Uterus (tissue), 3 donors: ENCODE measurements at regions not wholly inside any gene's neighbourhood (a gene's known extent, or its start where the extent isn't known, plus 50 kb on each side); places are given as distances from the start of the nearest gene placed in this dataset.

Experiments used
- DNase-seq, 2 donors: peaks; one replicate each; pipeline ENCODE4 v3.0.0-alpha.2; 2019 to 2020
- H3K27ac ChIP-seq, 2 donors: fragments of 200-600 bp; sonication (generic); 1 replicate in 1 of 2; 2 replicates in 1 of 2; pipeline ENCODE4 v1.5.1; 2016 to 2018
- H3K27me3 ChIP-seq, 2 donors: fragments of 200-600 bp; sonication (generic); one replicate each; pipeline ENCODE4 v1.5.1; 2018 to 2019; ENCODE audit warnings: control low read depth in 1 of 2
- H3K36me3 ChIP-seq, 2 donors: fragments of 200-600 bp; sonication (generic); one replicate each; pipeline ENCODE4 v1.5.1; 2019; ENCODE audit warnings: control low read depth in 1 of 2
- H3K4me1 ChIP-seq, 2 donors: fragments of 200-600 bp; sonication (generic); one replicate each; pipeline ENCODE4 v1.5.1; 2018 to 2019; ENCODE audit warnings: control low read depth in 1 of 2
- H3K4me3 ChIP-seq, 2 donors: fragments of 200-600 bp; sonication (generic); 1 replicate in 1 of 2; 2 replicates in 1 of 2; pipeline ENCODE4 v1.5.1; 2018 to 2019; ENCODE audit warnings: mild to moderate bottlenecking in 1 of 2
- H3K9me3 ChIP-seq, 2 donors: fragments of 200-600 bp; sonication (generic); one replicate each; pipeline ENCODE4 v1.5.1; 2019; ENCODE audit warnings: control low read depth in 1 of 2
- POLR2A ChIP-seq, 2 donors: fragments of 450-650 bp; IDR thresholded peaks; one replicate each; pipeline ENCODE4 v1.6.1; 2016; ENCODE audit warnings: antibody characterized with exemption in 2 of 2, mild to moderate bottlenecking in 1 of 2, moderate library complexity in 1 of 2
- intact Hi-C: fragments of 100-400 bp; cut with DNase I; formaldehyde crosslinking; loops from one replicate; pipeline ENCODE4 v1.15.1; 2023; ENCODE audit warnings: low total_unique reads
- TF ChIP-seq, protein P1 (sequence below), 4 experiments: fragments of 200-600 bp in 2 of 4; fragments of 450-650 bp in 2 of 4; sonication (generic) in 2 of 4; IDR thresholded peaks; one replicate each; pipeline ENCODE4 v1.5.1; 2016 to 2019; ENCODE audit warnings: antibody characterized with exemption in 4 of 4, mild to moderate bottlenecking in 2 of 4, moderate library complexity in 1 of 4
- donor health status: DM: yes; HTN: yes; CAD: no.

DNA sequence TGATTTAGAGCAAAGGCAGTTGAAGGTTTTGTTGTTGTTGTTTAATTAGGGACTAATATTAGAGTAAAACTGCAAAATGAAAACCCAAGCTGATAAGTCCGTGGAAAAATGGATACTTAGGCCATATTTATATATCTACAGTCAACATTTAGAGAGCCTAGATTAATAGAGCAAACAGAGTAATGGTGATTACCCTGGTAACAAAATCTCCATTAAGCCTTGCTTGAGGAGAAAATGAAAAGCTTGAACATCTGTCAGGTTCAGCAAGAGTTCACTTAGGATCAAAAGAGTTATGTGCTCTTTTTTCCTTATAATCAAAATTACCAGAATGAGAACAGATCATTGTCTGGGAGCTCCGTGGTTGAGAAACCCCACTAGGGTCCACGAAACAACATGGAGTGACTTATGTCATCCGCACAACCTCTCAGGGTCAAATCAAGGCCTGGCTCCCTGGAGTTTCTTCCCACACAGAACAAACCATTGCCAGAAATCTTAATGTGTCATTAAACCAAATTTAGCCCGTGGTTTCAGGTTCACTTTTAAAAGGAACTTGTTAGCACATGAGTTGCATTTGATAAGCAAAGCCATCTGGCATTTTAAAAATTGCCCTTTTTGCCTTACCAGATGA is 381.2 kb downstream of the GABRB3 start:
- DNase-seq, result no peak
- H3K9me3 ChIP-seq, result no peaks in the 10 kb centered on the region
- no peaks in the 10 kb centered on the region for H3K27me3 ChIP-seq
- H3K4me3 ChIP-seq, result no peak overlapping the region
- H3K36me3 ChIP-seq, result no peaks in the 10 kb centered on the region
- intact Hi-C loops, result no loop called here
- TF ChIP-seq, protein P1, sequence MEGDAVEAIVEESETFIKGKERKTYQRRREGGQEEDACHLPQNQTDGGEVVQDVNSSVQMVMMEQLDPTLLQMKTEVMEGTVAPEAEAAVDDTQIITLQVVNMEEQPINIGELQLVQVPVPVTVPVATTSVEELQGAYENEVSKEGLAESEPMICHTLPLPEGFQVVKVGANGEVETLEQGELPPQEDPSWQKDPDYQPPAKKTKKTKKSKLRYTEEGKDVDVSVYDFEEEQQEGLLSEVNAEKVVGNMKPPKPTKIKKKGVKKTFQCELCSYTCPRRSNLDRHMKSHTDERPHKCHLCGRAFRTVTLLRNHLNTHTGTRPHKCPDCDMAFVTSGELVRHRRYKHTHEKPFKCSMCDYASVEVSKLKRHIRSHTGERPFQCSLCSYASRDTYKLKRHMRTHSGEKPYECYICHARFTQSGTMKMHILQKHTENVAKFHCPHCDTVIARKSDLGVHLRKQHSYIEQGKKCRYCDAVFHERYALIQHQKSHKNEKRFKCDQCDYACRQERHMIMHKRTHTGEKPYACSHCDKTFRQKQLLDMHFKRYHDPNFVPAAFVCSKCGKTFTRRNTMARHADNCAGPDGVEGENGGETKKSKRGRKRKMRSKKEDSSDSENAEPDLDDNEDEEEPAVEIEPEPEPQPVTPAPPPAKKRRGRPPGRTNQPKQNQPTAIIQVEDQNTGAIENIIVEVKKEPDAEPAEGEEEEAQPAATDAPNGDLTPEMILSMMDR (IDR thresholded peaks at IDR 0.05), result no peak
- TF ChIP-seq POLR2A (IDR thresholded peaks at IDR 0.05), result no peak
- H3K27ac ChIP-seq, result no peak overlapping the region
- no peaks in the 10 kb centered on the region for H3K4me1 ChIP-seq

DNA sequence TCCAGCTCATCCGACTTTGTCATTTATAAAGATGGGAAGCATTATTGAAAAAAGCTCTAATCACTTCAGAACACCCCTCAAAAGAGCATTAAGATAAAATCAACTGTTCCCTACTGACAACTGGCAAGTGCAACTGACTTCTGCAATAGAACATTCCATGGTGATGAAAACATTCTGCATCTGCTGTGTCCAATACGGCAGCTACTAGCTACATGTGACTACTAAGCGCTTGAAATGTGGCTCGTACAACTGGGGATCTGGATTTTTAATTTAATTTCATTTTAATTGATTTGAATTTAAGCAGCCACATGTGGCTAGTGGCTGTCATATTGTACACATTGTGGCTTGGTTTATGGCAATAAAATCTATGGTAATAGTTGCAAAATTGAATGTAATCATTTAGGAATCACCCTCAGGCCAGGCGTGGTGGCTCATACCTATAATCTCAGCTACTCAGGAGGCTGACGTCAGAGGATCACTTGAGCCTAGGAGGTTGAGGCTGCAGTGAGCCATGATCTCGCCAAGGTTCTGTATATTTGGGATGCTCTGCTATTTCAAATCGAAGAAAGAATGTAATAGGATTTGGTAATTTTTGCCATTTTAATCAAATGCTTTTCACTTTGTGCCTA is 390.3 kb downstream of the GABRB3 start:
- intact Hi-C loops, result no loop called here
- DNase-seq, result no peak
- Histone ChIP-seq H3K4me3 (no peak overlapping the region), H3K36me3 (no peaks in the 10 kb centered on the region), H3K27ac (no peak overlapping the region), H3K27me3 (no peaks in the 10 kb centered on the region), H3K9me3 (no peaks in the 10 kb centered on the region), H3K4me1 (no peaks in the 10 kb centered on the region)
- TF ChIP-seq, protein P1 (IDR thresholded peaks at IDR 0.05), result no peak
- TF ChIP-seq POLR2A (IDR thresholded peaks at IDR 0.05), result no peak

DNA sequence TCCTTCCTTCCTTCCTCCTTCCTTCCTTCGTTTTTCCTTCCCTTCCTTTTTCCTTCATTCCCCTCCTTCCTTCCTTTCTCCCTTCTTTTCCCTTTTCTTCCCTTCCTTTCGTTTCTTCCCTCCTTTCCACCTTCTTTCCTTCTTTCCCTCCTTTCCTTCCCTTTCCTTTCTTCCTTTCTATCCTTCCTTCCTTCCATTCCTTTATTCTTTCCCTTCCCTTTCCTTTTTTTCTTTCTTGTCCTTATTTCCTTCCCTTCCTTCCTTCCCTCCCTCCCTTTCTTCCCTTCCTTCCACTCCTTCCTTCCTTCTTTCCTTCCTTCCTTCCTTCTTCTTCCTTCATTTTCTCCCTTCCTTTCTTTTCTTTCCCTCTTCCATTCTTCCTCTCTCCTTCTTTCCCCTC is 394.6 kb downstream of the GABRB3 start:
- Histone ChIP-seq H3K36me3 (no peaks in the 10 kb centered on the region), H3K27me3 (no peaks in the 10 kb centered on the region), H3K9me3 (no peaks in the 10 kb centered on the region), H3K27ac (no peak overlapping the region), H3K4me3 (no peak overlapping the region), H3K4me1 (no peaks in the 10 kb centered on the region)
- TF ChIP-seq, protein P1 (IDR thresholded peaks at IDR 0.05), result no peak
- no peak for TF ChIP-seq POLR2A (IDR thresholded peaks at IDR 0.05)
- DNase-seq, result no peak
- intact Hi-C loops, result no loop called here

DNA sequence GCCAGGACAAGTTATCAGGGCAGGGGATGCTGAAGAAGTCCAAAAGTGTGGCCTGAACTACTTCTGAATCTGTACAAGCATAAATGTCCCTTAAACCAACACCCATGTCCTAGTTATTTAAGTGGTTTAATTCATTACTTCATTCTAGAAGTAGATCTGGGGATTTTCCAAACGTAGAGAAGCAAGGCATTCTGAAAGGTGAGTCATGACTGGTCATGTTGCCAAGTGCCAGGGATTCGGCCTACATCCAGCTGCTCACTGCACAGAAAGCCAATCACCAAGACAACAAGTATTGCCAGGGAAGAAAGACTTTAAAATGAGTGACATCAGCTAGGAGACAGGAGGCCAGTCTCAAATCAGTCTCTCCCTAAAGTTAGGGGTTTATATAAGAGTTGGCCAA is 396.6 kb downstream of the GABRB3 start:
- Histone ChIP-seq H3K36me3 (no peaks in the 10 kb centered on the region), H3K9me3 (no peaks in the 10 kb centered on the region), H3K4me1 (no peaks in the 10 kb centered on the region), H3K27me3 (no peaks in the 10 kb centered on the region), H3K4me3 (no peak overlapping the region), H3K27ac (no peak overlapping the region)
- TF ChIP-seq, protein P1 (IDR thresholded peaks at IDR 0.05), result no peak
- no peak for TF ChIP-seq POLR2A (IDR thresholded peaks at IDR 0.05)
- no peak for DNase-seq
- intact Hi-C loops, result no loop called here

DNA sequence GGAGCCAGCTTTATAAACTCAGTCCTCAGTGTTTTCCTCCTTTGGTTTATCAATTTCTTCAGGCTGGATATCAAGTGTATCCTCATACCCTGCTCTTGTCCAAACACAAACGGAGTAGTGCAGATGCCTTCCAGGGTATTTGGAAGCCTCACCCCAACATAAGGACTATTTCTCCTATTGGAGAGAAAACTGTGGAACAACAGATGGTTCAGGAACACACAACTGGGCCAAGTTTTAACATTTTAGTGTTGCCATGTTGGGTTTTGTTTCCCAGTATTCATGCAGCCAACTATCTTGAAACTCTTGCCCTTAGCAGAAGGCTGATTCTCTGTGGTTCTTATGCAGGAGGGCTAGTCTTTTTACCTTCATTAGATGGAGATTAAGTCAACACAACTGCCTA is 398.1 kb downstream of the GABRB3 start:
- TF ChIP-seq, protein P1 (IDR thresholded peaks at IDR 0.05), result no peak
- TF ChIP-seq POLR2A (IDR thresholded peaks at IDR 0.05), result no peak

More for the DNA sequence above, 398.1 kb downstream of the GABRB3 start:
- Histone ChIP-seq H3K27me3 (no peaks in the 10 kb centered on the region), H3K27ac (no peak overlapping the region), H3K4me3 (no peak overlapping the region), H3K4me1 (no peaks in the 10 kb centered on the region), H3K9me3 (no peaks in the 10 kb centered on the region), H3K36me3 (no peaks in the 10 kb centered on the region)
- no peak for DNase-seq
- intact Hi-C loops, result no loop called here
